NT2/D1 (cell line): ENCODE measurements at regions not wholly inside any gene's neighbourhood (a gene's known extent, or its start where the extent isn't known, plus 50 kb on each side); places are given as distances from the start of the nearest gene placed in this dataset.

Source experiments
- SUZ12 ChIP-seq: IDR thresholded peaks from 2 replicates; pipeline ENCODE4 v1.6.1; 2011; ENCODE audit not compliant: insufficient read length, insufficient read depth; ENCODE audit errors: extremely low read depth
- YY1 ChIP-seq: IDR thresholded peaks from 2 replicates; pipeline ENCODE4 v1.6.1; 2011; ENCODE audit not compliant: insufficient read length, insufficient read depth
- ZNF274 ChIP-seq: IDR thresholded peaks from 2 replicates; pipeline ENCODE4 v1.6.1; 2011; ENCODE audit warnings: mild to moderate bottlenecking, low read depth, low read length

GRCh38 chr4:152258391-152258790 lies 277.5 kb downstream of the FBXW7 start:
- TF ChIP-seq YY1 (no peak), ZNF274 (no peak), SUZ12 (no peak)
